Mucosa of rectum (tissue), 2 donors: ENCODE measurements at regions not wholly inside any gene's neighbourhood (a gene's known extent, or its start where the extent isn't known, plus 50 kb on each side); places are given as distances from the start of the nearest gene placed in this dataset.

Experiments used
- H3K27ac ChIP-seq, 2 donors: one replicate each; pipeline ENCODE4 v1.7.0; 2013; ENCODE audit warnings: inconsistent platforms in 2 of 2, low read depth in 2 of 2, low read length in 2 of 2
- H3K27me3 ChIP-seq, 2 donors: one replicate each; pipeline ENCODE4 v1.7.0; 2013; ENCODE audit warnings: low read length in 2 of 2; ENCODE audit not compliant: control insufficient read depth in 2 of 2, insufficient read depth in 2 of 2
- H3K36me3 ChIP-seq, 2 donors: one replicate each; pipeline ENCODE4 v1.7.0; 2013; ENCODE audit warnings: low read length in 2 of 2; ENCODE audit not compliant: control insufficient read depth in 2 of 2, insufficient read depth in 2 of 2
- H3K4me1 ChIP-seq, 2 donors: one replicate each; pipeline ENCODE4 v1.7.0; 2013; ENCODE audit warnings: low read length in 2 of 2, mild to moderate bottlenecking in 1 of 2; ENCODE audit not compliant: control insufficient read depth in 2 of 2, insufficient read depth in 2 of 2
- H3K4me3 ChIP-seq, 2 donors: one replicate each; pipeline ENCODE4 v1.7.0; 2013; ENCODE audit warnings: low read length in 2 of 2
- H3K9ac ChIP-seq, 2 donors: one replicate each; pipeline ENCODE4 v1.7.0; 2013; ENCODE audit warnings: low read length in 2 of 2, low read depth in 1 of 2, mild to moderate bottlenecking in 1 of 2
- H3K9me3 ChIP-seq, 2 donors: one replicate each; pipeline ENCODE4 v1.7.0; 2013; ENCODE audit warnings: low read length in 2 of 2; ENCODE audit not compliant: control insufficient read depth in 2 of 2
- donor health status: healthy.
- donor health status: Normal muscosa, but diverticular disease.

DNA sequence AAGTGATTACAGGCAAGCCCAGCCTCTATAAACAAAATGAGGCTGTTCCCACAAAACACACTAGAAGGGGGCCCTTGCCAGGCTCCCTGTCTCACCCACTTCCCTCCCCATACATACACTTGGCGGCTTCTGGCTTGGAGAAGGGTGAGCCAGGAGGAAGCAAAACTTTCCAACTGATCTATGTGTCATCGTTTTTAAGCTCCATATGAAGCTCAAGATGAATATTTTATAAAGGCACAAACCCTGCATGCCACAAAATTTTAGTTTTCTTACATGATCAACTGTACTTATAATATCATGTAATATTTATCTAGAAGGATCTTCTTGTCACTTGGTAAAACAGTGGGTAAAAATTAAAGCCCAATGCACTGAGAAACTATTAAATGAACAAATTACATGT, 80.8 kb upstream of the TJP1 start:
- Histone ChIP-seq H3K36me3 (no peaks in the 10 kb centered on the region), H3K27ac (no peak overlapping the region), H3K9ac (no peak overlapping the region), H3K9me3 (no peaks in the 10 kb centered on the region), H3K27me3 (no peaks in the 10 kb centered on the region), H3K4me1 (no peaks in the 10 kb centered on the region), H3K4me3 (no peak overlapping the region)

DNA sequence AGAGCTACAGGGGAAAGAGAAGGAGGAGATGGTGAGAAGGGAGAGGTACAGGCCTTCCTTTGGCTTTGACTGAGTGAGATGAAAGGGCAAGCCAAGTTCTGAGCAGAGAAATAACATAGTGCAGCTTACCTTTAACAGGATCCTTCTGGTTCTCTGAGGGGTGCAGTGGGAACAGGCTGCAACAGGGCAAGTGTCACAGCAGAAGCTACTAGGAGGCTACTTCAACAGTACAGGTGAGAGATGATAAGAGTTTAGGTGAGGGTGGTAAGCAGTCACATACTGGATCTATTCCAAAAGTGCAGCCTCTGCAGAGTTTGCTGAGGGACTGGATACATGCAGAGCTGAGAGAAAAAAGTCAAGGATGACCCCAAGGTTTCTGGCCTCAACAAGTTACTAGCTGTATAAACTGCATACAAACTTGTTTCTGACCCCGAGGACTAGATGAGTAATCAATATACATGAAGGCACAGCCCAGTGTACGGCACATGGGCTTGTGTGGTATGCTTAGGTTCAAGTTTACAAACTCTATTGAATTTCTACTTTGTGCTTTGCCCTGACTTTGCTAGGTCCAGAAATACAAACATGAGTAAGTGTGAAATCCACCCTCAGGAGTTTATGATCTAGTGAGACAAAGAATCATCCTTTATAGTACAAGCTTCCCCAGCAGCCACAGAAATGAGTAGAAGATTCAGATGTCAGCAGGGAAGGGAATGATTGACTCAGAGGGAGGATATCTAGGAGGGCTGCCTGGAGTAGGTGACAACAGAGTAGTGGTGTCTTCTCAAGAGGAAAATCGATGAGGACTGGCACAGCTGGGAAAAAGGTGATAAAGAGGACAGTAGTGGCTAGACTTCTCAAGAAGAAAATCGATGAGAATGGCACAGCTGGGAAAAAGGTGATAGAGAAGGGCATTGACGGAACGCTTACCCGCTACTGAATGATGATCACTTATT, 78.2 kb upstream of the TJP1 start:
- Histone ChIP-seq H3K27ac (no peak overlapping the region), H3K27me3 (no peaks in the 10 kb centered on the region), H3K4me3 (no peak overlapping the region), H3K9ac (no peak overlapping the region), H3K4me1 (no peaks in the 10 kb centered on the region), H3K9me3 (peaks cover 0 to 2% of the 10 kb centered on the region in 2 donors), H3K36me3 (no peaks in the 10 kb centered on the region)

DNA sequence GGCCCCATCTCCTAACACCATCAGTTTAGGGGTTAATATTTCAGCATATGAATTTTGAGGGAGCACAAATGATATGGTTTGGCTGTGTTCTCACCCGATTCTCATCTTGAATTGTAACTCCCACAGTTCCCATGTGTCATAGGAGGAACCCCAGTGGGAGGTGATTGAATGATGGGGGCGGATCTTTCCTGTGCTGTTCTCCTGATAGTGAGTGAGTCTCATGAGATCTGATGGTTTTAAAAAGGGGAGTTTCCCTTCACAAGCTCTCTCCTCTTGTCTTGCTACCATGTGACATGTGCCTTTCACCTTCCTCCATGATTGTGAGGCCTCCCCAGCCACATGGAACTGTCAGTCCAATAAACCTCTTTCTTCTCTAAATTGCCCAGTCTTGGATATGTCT, 73.8 kb upstream of the TJP1 start:
- no peak overlapping the region for H3K9ac ChIP-seq
- no peak overlapping the region for H3K27ac ChIP-seq
- H3K4me1 ChIP-seq = no peaks in the 10 kb centered on the region
- H3K4me3 ChIP-seq = no peak overlapping the region
- no peaks in the 10 kb centered on the region for H3K36me3 ChIP-seq
- peaks cover 0 to 2% of the 10 kb centered on the region in 2 donors for H3K9me3 ChIP-seq
- H3K27me3 ChIP-seq = no peaks in the 10 kb centered on the region

DNA sequence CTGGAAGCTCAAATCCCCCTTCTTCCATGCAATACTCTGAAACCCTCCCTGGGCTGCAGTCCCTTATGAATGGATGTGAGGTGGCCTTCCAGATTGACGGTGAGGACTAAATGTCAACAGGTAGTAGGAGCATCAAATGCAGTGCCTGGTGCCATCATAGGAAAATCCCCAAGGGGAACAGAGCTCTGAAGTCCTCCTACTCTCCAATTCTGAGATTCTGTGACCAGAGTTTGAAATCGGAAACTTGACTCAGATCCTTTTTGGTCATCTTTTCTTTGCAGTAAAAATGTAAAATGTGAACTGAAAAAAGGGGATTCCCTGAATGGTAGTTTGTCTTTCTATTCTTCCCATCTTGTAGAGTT, 68.8 kb upstream of the TJP1 start:
- Histone ChIP-seq H3K9ac (no peak overlapping the region), H3K36me3 (no peaks in the 10 kb centered on the region), H3K4me3 (no peak overlapping the region), H3K4me1 (no peaks in the 10 kb centered on the region), H3K27ac (no peak overlapping the region), H3K27me3 (no peaks in the 10 kb centered on the region), H3K9me3 (no peaks in the 10 kb centered on the region)

DNA sequence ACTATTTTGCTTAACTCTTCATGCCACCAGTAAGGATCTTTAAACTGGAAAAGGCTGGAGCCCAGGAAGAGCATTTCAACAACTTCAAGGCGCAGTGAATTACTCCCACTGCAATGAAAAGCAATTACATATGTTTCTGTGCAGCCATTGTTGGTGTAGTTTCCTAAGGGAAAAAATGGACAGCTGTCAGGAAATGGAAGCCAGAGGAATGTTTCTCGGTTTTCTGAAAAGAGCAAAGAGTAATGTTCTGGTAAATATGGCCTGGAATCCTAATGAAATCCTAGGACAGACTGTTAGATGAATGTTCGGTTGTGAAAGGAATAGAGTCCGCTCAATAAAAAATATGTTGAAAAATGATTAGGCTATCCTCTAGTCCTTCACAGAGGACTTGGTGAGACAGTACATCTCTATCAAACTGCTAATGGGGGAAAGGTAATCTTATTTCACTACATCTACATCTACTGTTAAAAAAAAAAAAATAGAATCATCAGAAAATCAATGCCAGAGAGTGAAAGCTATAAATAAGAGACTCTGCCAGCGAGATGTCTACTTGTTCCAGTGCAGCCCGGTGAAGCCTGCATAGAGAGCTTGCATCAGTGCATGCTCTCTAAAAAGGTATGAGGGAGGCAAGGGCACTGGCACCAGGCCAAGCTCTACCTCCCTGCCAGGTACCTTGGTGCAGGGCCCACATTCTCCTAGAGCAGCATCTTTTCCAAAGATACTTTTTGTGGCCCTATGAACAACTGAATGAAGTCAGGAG, 68.2 kb upstream of the TJP1 start:
- H3K9me3 ChIP-seq = no peaks in the 10 kb centered on the region
- no peaks in the 10 kb centered on the region for H3K36me3 ChIP-seq
- H3K9ac ChIP-seq = no peak overlapping the region
- no peaks in the 10 kb centered on the region for H3K4me1 ChIP-seq
- no peaks in the 10 kb centered on the region for H3K27me3 ChIP-seq
- no peak overlapping the region for H3K27ac ChIP-seq
- H3K4me3 ChIP-seq = no peak overlapping the region

DNA sequence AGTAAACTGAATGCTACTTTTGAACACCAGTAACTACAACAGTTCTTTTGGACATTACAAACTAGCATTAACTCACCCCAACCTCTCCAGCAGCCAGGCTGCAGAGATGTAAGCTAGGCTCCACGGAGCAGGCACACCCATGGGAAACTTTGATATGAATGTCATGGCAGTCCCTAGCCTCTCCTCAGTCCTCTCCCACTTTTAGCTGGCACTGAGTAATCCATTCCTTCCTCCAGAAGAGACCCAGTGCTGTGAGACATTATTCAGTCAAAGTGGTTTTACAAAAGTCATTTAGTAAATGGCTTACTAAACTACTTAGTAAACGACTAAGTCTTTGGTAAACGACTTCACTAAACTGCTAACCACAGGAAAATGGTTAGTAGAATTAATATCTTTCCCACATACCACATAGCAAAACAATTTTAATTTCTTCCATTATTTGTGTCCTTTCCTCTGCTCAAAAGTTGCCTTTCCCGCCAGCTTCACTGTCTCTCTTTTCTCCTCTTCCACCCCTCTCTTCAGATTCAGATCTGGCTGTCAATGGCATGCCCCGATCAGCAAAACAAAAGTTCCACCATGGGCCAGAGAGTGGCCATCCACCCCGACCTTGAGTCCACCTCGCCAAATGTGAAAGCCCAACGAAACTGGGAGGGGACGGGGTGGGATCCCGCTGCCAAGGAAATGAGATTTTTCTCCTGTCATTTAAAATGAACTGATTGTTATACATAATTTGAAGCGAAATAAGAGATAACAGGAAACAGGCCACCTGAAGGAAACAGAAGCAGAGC, 67.5 kb upstream of the TJP1 start:
- Histone ChIP-seq H3K36me3 (no peaks in the 10 kb centered on the region), H3K4me3 (no peak overlapping the region), H3K9me3 (no peaks in the 10 kb centered on the region), H3K4me1 (no peaks in the 10 kb centered on the region), H3K27ac (no peak overlapping the region), H3K9ac (no peak overlapping the region), H3K27me3 (no peaks in the 10 kb centered on the region)

DNA sequence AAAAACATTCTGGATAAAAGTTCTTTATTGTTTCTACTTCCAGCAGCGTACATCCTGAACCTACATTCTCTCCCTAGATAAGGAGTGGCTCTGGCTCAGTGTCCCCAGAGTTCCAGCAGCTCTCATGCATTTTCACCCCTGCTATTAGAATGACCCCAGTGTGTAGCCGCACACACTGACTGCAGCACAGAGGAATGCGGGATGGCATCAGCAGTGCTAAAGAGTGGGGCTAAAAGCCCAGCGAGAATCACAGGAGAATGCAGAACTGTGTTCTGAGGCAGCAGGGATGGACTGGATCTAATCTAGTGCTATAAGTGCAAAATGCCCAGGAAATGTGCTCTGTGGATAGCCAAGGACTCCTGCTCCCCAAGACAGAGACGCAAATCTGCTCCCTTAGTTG, 66.4 kb upstream of the TJP1 start:
- Histone ChIP-seq H3K36me3 (no peaks in the 10 kb centered on the region), H3K27ac (no peak overlapping the region), H3K27me3 (no peaks in the 10 kb centered on the region), H3K9ac (no peak overlapping the region), H3K4me1 (no peaks in the 10 kb centered on the region), H3K4me3 (no peak overlapping the region), H3K9me3 (no peaks in the 10 kb centered on the region)

DNA sequence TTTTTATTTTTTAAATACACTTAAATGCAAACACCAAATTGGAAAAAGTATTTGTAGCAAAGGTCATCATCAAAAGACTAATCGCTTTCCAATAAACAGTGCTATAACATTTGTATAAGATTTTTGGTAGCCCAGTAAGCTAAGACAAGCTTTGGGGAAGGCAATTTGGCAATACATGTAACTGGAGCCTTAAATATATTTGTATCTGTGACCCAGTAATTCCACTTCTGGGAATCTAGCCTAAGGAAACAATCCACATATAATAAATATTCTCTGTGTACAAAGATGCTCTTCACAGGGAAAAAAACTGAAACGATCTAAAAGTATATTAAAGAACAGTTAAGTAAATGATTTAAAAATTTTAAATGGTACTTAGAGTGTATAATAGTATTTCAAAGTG, 65.5 kb upstream of the TJP1 start:
- Histone ChIP-seq H3K36me3 (no peaks in the 10 kb centered on the region), H3K27ac (no peak overlapping the region), H3K4me3 (no peak overlapping the region), H3K4me1 (no peaks in the 10 kb centered on the region), H3K9ac (no peak overlapping the region), H3K27me3 (no peaks in the 10 kb centered on the region), H3K9me3 (no peaks in the 10 kb centered on the region)

DNA sequence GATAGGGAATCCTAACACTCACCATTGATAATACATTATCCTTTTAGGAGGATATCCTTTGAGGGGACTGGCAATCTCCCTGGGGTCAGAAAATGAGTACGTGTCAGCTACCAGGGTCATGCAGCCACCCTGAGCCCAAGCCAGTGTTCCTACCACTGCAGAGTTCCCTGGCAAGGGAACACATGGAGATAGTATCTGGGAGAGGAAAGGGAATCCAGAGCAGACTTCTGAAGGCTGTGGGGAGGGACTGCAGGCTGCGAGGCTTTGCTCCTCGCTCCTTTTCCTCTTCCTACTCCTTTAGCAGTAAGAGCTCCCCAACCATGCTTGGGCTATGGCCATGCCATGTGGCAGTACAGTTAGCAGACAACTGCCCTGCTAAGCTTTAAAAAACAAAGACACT, 62.9 kb upstream of the TJP1 start:
- H3K36me3 ChIP-seq = no peaks in the 10 kb centered on the region
- H3K27ac ChIP-seq = no peak overlapping the region
- no peaks in the 10 kb centered on the region for H3K4me1 ChIP-seq
- H3K9ac ChIP-seq = no peak overlapping the region
- H3K9me3 ChIP-seq = no peaks in the 10 kb centered on the region
- no peak overlapping the region for H3K4me3 ChIP-seq
- H3K27me3 ChIP-seq = no peaks in the 10 kb centered on the region

DNA sequence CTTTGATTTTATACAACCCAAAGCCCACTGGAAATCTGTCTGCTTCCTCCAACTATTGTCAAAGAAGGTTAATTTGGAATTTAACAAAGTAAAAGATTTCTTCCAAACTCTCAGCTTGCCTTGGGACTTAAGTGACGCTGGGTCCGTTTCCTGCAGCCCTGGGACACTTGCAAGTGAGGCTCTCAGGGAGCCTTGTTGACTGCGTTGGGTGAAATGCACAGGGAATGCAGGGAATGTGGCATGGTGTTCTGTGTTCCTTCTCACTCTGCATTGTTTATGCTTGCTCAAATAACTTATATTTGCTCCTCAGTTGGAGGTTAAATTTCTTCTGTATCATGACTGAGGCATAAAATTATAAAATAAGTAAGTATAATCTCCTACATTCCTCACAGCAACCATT, 60.9 kb upstream of the TJP1 start:
- H3K27me3 ChIP-seq = no peaks in the 10 kb centered on the region
- no peaks in the 10 kb centered on the region for H3K36me3 ChIP-seq
- no peak overlapping the region for H3K4me3 ChIP-seq
- no peaks in the 10 kb centered on the region for H3K4me1 ChIP-seq
- H3K27ac ChIP-seq = no peak overlapping the region
- no peaks in the 10 kb centered on the region for H3K9me3 ChIP-seq
- H3K9ac ChIP-seq = no peak overlapping the region
